A549 (cell line): ENCODE measurements at regions not wholly inside any gene's neighbourhood (a gene's known extent, or its start where the extent isn't known, plus 50 kb on each side); places are given as distances from the start of the nearest gene placed in this dataset.

Experiments used
- ATAC-seq, 2 experiments: fragments of 200-7000 bp in 1 of 2; fragments of >200 bp in 1 of 2; cut with Nextera tagmentation in 1 of 2; cut with Tn5 transposase in 1 of 2; 3 replicates each; pipeline versions ENCODE4 v1.8.0 to v1.9.1; 2018 to 2020; ENCODE audit warnings: mild to moderate bottlenecking in 1 of 2, moderate library complexity in 1 of 2
- CTCF ChIA-PET: fragments of 300-600 bp; sonication (Branson Sonifier 250); formaldehyde crosslinking; extraction: SDS; loops from one replicate; lab custom pipeline; 2021; ENCODE audit warnings: antibody characterized with exemption, inconsistent platforms; lab: Yijun Ruan, JAX
- POLR2A ChIA-PET: fragments of 350-600 bp; formaldehyde crosslinking; extraction: SDS; loops from one replicate; lab custom pipeline; 2021; ENCODE audit warnings: antibody characterized with exemption, inconsistent platforms; lab: Yijun Ruan, JAX
- DNase-seq, 2 experiments: peaks; one replicate each; pipeline versions ENCODE4 v3.0.0 to v3.0.0-alpha.2; 2011 to 2016; ENCODE audit warnings: low read depth in 1 of 2, low spot score in 1 of 2
- FAIRE-seq: peaks from 2 replicates; lab custom pipeline; 2011; peaks lifted over from hg19 to GRCh38; lab: Jason Lieb, UNC
- H3K27ac ChIP-seq, 2 experiments: fragments of >200 bp; sonication (Bioruptor Twin); formaldehyde crosslinking; 3 replicates each; pipeline ENCODE4 v1.5.1; 2016 to 2017
- H3K4me1 ChIP-seq: fragments of >200 bp; sonication (Bioruptor Twin); formaldehyde crosslinking; 3 replicates; pipeline ENCODE4 v1.6.1; 2016
- H3K4me2 ChIP-seq: fragments of >200 bp; sonication (Bioruptor Twin); formaldehyde crosslinking; 3 replicates; pipeline ENCODE4 v1.6.1; 2016
- H3K4me3 ChIP-seq: fragments of >200 bp; sonication (Bioruptor Twin); formaldehyde crosslinking; 3 replicates; pipeline ENCODE4 v1.5.1; 2016
- H3K9me3 ChIP-seq: fragments of >200 bp; sonication (Bioruptor Twin); formaldehyde crosslinking; 3 replicates; pipeline ENCODE4 v1.6.1; 2016
- ATOH8 ChIP-seq: fragments of 250-450 bp; sonication (Bioruptor Pico); IDR thresholded peaks from 2 replicates; pipeline ENCODE4 v1.5.0; 2020; ENCODE audit warnings: low read depth, mild to moderate bottlenecking, moderate library complexity
- BHLHE40 ChIP-seq: IDR thresholded peaks from 2 replicates; pipeline ENCODE4 v1.6.1; 2012; ENCODE audit warnings: low read depth, low read length, inconsistent platforms
- CBX8 ChIP-seq: fragments of 200-600 bp; sonication (generic); IDR thresholded peaks from 2 replicates; pipeline ENCODE4 v1.6.1; 2016
- EHF ChIP-seq: fragments of 250-450 bp; sonication (Bioruptor Pico); IDR thresholded peaks from 2 replicates; pipeline ENCODE4 v1.5.0; 2020; ENCODE audit warnings: mild to moderate bottlenecking
- EP300 ChIP-seq, 2 experiments: fragments of >200 bp; sonication (Bioruptor Twin); formaldehyde crosslinking; IDR thresholded peaks; 2 replicates in 1 of 2; 3 replicates in 1 of 2; pipeline ENCODE4 v1.6.1; 2016 to 2017
- ESRRA ChIP-seq: fragments of 150-350 bp; IDR thresholded peaks from 2 replicates; pipeline ENCODE4 v1.6.1; 2014; ENCODE audit warnings: mild to moderate bottlenecking, low read length, borderline replicate concordance
- FOSB ChIP-seq: fragments of 250-450 bp; sonication (Bioruptor Pico); IDR thresholded peaks from 2 replicates; pipeline ENCODE4 v1.5.0; 2020; ENCODE audit warnings: mild to moderate bottlenecking, moderate library complexity
- FOSL2 ChIP-seq, 2 experiments: fragments of 450-650 bp in 1 of 2; fragments of >200 bp in 1 of 2; sonication (Bioruptor Twin) in 1 of 2; formaldehyde crosslinking; IDR thresholded peaks; 2 replicates each; pipeline versions ENCODE4 v1.5.0 to v1.6.1; 2016 to 2020; ENCODE audit warnings: mild to moderate bottlenecking in 1 of 2, moderate library complexity in 1 of 2
- HES2 ChIP-seq: fragments of >200 bp; sonication (Bioruptor Twin); formaldehyde crosslinking; IDR thresholded peaks from 2 replicates; pipeline ENCODE4 v1.6.1; 2016
- HOXA7 ChIP-seq: fragments of 250-450 bp; sonication (Bioruptor Pico); IDR thresholded peaks from 2 replicates; pipeline ENCODE4 v1.5.0; 2020; ENCODE audit warnings: mild to moderate bottlenecking, moderate library complexity
- KDM5A ChIP-seq: fragments of 200-600 bp; sonication (generic); IDR thresholded peaks from 2 replicates; pipeline ENCODE4 v1.6.1; 2016; ENCODE audit warnings: antibody characterized with exemption, mild to moderate bottlenecking
- MAX ChIP-seq: IDR thresholded peaks from 2 replicates; pipeline ENCODE4 v1.6.1; 2012
- MYC ChIP-seq: IDR thresholded peaks from 2 replicates; pipeline ENCODE4 v1.6.1; 2012; ENCODE audit warnings: mild to moderate bottlenecking, inconsistent platforms, low read length, improper control_type of control experiment, borderline replicate concordance
- NPAS2 ChIP-seq: fragments of 250-450 bp; sonication (Bioruptor Pico); IDR thresholded peaks from 2 replicates; pipeline ENCODE4 v1.8.0; 2022; ENCODE audit warnings: mild to moderate bottlenecking, moderate library complexity, borderline replicate concordance
- NR3C1 ChIP-seq: fragments of >200 bp; sonication (Bioruptor Twin); formaldehyde crosslinking; IDR thresholded peaks from 3 replicates; pipeline ENCODE4 v1.6.1; 2017
- POLR2A ChIP-seq: IDR thresholded peaks from 2 replicates; pipeline ENCODE4 v1.6.1; 2012; ENCODE audit warnings: mild to moderate bottlenecking, low read length
- RCOR1 ChIP-seq: fragments of 150-350 bp; IDR thresholded peaks from 2 replicates; pipeline ENCODE4 v1.6.1; 2014; ENCODE audit warnings: antibody characterized with exemption, low read length, low read depth
- REST ChIP-seq: fragments of 200-600 bp; sonication (generic); IDR thresholded peaks from 2 replicates; pipeline ENCODE4 v1.6.1; 2016; ENCODE audit warnings: antibody characterized with exemption, mild to moderate bottlenecking, moderate library complexity
- RFX5 ChIP-seq: fragments of 450-650 bp; IDR thresholded peaks from 2 replicates; pipeline ENCODE4 v1.7.1; 2014; ENCODE audit warnings: antibody characterized with exemption, mild to moderate bottlenecking, moderate library complexity
- SREBF2 ChIP-seq: fragments of 450-650 bp; IDR thresholded peaks from 2 replicates; pipeline ENCODE4 v1.6.1; 2014; ENCODE audit warnings: mild to moderate bottlenecking, moderate library complexity
- TP53 ChIP-seq: fragments of 250-450 bp; sonication (Bioruptor Pico); IDR thresholded peaks from 2 replicates; pipeline ENCODE4 v1.5.0; 2021; ENCODE audit warnings: mild to moderate bottlenecking, moderate library complexity
- ZFP36 ChIP-seq: fragments of 450-650 bp; IDR thresholded peaks from 2 replicates; pipeline ENCODE4 v1.6.1; 2014; ENCODE audit warnings: borderline replicate concordance; ENCODE audit not compliant: partially characterized antibody
- WGBS: methylation state at CpG from one replicate; pipeline ENCODE4 v1.1.6; 2017; ENCODE audit errors: missing lambda C conversion rate; 5-methylcytosine and 5-hydroxymethylcytosine counted together

GRCh38 chr5:98563885-98564653, 209.4 kb upstream of the RGMB start:
- no peak overlapping the region for H3K4me2 ChIP-seq
- TF ChIP-seq EHF = no peak
- TF ChIP-seq BHLHE40 = no peak
- no peak for TF ChIP-seq HES2
- no peak for TF ChIP-seq HOXA7 (CRISPR knock-in tag)
- TF ChIP-seq, all 56 proteins: peak for 0
- ChIA-PET POLR2A (no interaction called here), CTCF (no interaction called here)
- ATAC-seq (no peak), DNase-seq (no peak), FAIRE-seq (no peak)
- H3K4me1 ChIP-seq = no peaks in the 10 kb centered on the region
- WGBS = 16% methylated on average over 2 of the region's 2 CpGs
- H3K9me3 ChIP-seq = no peaks in the 10 kb centered on the region
- H3K27ac ChIP-seq = no peak overlapping the region
- no peak overlapping the region for H3K4me3 ChIP-seq

- FAIRE-seq = no peak
- TF ChIP-seq FOSB (CRISPR knock-in tag) (no peak), REST (no peak), ATOH8 (CRISPR knock-in tag) (no peak), NR3C1 (no peak), RCOR1 (no peak), HOXA7 (CRISPR knock-in tag) (no peak), SREBF2 (no peak), RFX5 (no peak), MYC (no peak), EP300 (IDR thresholded peaks at IDR 0.05) (no peak), ZFP36 (no peak), CBX8 (no peak)
- TF ChIP-seq, all 56 proteins: peak for 0
- CTCF ChIA-PET = no interaction called here
- ATAC-seq (no peak), DNase-seq (no peak)
- H3K4me3 ChIP-seq = no peak overlapping the region
- no peaks in the 10 kb centered on the region for H3K4me1 ChIP-seq
- no peak overlapping the region for H3K4me2 ChIP-seq
- no peaks in the 10 kb centered on the region for H3K9me3 ChIP-seq
- POLR2A ChIA-PET = no interaction called here
- H3K27ac ChIP-seq = no peak overlapping the region
- 28% methylated on average over 1 of the region's 1 CpG for WGBS
Measured at GRCh38 chr5:98564836-98565235, 208.6 kb upstream of the RGMB start.

GRCh38 chr5:98568336-98568735, 205.1 kb upstream of the RGMB start:
- POLR2A ChIA-PET = no interaction called here
- WGBS = 22% methylated on average over 1 of the region's 1 CpG
- DNase-seq (no peak), ATAC-seq (no peak), FAIRE-seq (no peak)
- Histone ChIP-seq H3K27ac (no peak overlapping the region), H3K9me3 (no peaks in the 10 kb centered on the region), H3K4me1 (no peaks in the 10 kb centered on the region), H3K4me3 (no peak overlapping the region), H3K4me2 (no peak overlapping the region)
- TF ChIP-seq POLR2A (no peak), KDM5A (no peak), MAX (no peak), NPAS2 (CRISPR knock-in tag) (no peak), FOSL2 (IDR thresholded peaks at IDR 0.05) (no peak), FOSL2 (CRISPR knock-in tag; IDR thresholded peaks at IDR 0.05) (no peak), EHF (no peak), ESRRA (no peak), TP53 (CRISPR knock-in tag) (no peak)
- CTCF ChIA-PET = no interaction called here
